Stimulated activated memory B cell treated with anti-CD40 and anti-IgM and Interleukin-4, amounts not matched to agents 10 μg/mL and 1 μg/mL and 100 μg/mL, for 72 hours (primary cell): ENCODE measurements at regions not wholly inside any gene's neighbourhood (a gene's known extent, or its start where the extent isn't known, plus 50 kb on each side); places are given as distances from the start of the nearest gene placed in this dataset.
"Not testable (repeated sequence)": the region's sequence is repeated elsewhere in the genome, so short reads cannot be mapped to it uniquely, and the experiment has no call there.

Source experiments
- ATAC-seq: fragments of 150-1000 bp; cut with Tn5 transposase; 2 replicates; pipeline ENCODE4 v1.10.0; 2021
- H3K27ac Mint-ChIP-seq: one replicate; pipeline ENCODE4 v1.8.0; 2022; ENCODE audit warnings: mild to moderate bottlenecking, mixed read lengths
- H3K27me3 Mint-ChIP-seq: one replicate; pipeline ENCODE4 v1.8.0; 2022; ENCODE audit warnings: mixed read lengths
- H3K36me3 Mint-ChIP-seq: one replicate; pipeline ENCODE4 v1.8.0; 2022; ENCODE audit warnings: mixed read lengths
- H3K4me1 Mint-ChIP-seq: one replicate; pipeline ENCODE4 v1.8.0; 2022; ENCODE audit warnings: mixed read lengths
- H3K4me3 Mint-ChIP-seq: one replicate; pipeline ENCODE4 v1.8.0; 2022; ENCODE audit warnings: mild to moderate bottlenecking, moderate library complexity, mixed read lengths
- H3K9me3 Mint-ChIP-seq: one replicate; pipeline ENCODE4 v1.8.0; 2022; ENCODE audit warnings: mixed read lengths

GRCh38 chr12:76292891-76293290 is 55.3 kb downstream of the BBS10 start:
- H3K36me3 Mint-ChIP-seq, H3K4me1 Mint-ChIP-seq, H3K27ac Mint-ChIP-seq: not testable (repeated sequence)

GRCh38 chr12:76292305-76292704 is 55.9 kb downstream of the BBS10 start:
- not testable (repeated sequence) for H3K27ac Mint-ChIP-seq, H3K4me3 Mint-ChIP-seq, ATAC-seq, H3K36me3 Mint-ChIP-seq, H3K27me3 Mint-ChIP-seq, H3K4me1 Mint-ChIP-seq, H3K9me3 Mint-ChIP-seq

More at GRCh38 chr12:76292891-76293290, 55.3 kb downstream of the BBS10 start:
- not testable (repeated sequence) for ATAC-seq, H3K9me3 Mint-ChIP-seq, H3K27me3 Mint-ChIP-seq, H3K4me3 Mint-ChIP-seq

GRCh38 chr12:76290963-76291859 is 57.0 kb downstream of the BBS10 start:
- H3K4me3 Mint-ChIP-seq = no peak overlapping the region
- peaks cover 9% of the 10 kb centered on the region for H3K36me3 Mint-ChIP-seq
- no peak overlapping the region for H3K27ac Mint-ChIP-seq
- H3K9me3 Mint-ChIP-seq = peaks cover 9% of the 10 kb centered on the region
- no peaks in the 10 kb centered on the region for H3K27me3 Mint-ChIP-seq
- H3K4me1 Mint-ChIP-seq = no peaks in the 10 kb centered on the region
- ATAC-seq = no peak

- peaks cover 9% of the 10 kb centered on the region for H3K36me3 Mint-ChIP-seq
- H3K4me3 Mint-ChIP-seq = no peak overlapping the region
- H3K27me3 Mint-ChIP-seq = no peaks in the 10 kb centered on the region
- peaks cover 9% of the 10 kb centered on the region for H3K9me3 Mint-ChIP-seq
- H3K27ac Mint-ChIP-seq = no peak overlapping the region
- H3K4me1 Mint-ChIP-seq = no peaks in the 10 kb centered on the region
- no peak for ATAC-seq
These were observed 60.0 kb downstream of the BBS10 start for GRCh38 chr12:76288218-76288617.

- Mint-ChIP-seq H3K27me3 (no peaks in the 10 kb centered on the region), H3K36me3 (no peaks in the 10 kb centered on the region), H3K9me3 (no peaks in the 10 kb centered on the region), H3K4me1 (no peaks in the 10 kb centered on the region), H3K27ac (no peak overlapping the region), H3K4me3 (no peak overlapping the region)
- ATAC-seq = no peak
These were observed 63.1 kb downstream of the BBS10 start for GRCh38 chr12:76284816-76285750.

GRCh38 chr12:76282744-76283143 is 65.5 kb downstream of the BBS10 start:
- no peak overlapping the region for H3K4me3 Mint-ChIP-seq
- H3K36me3 Mint-ChIP-seq = no peaks in the 10 kb centered on the region
- H3K27me3 Mint-ChIP-seq = no peaks in the 10 kb centered on the region
- ATAC-seq = no peak
- no peak overlapping the region for H3K27ac Mint-ChIP-seq
- no peaks in the 10 kb centered on the region for H3K9me3 Mint-ChIP-seq
- no peaks in the 10 kb centered on the region for H3K4me1 Mint-ChIP-seq

- H3K4me1 Mint-ChIP-seq = no peaks in the 10 kb centered on the region
- H3K9me3 Mint-ChIP-seq = no peaks in the 10 kb centered on the region
- no peak overlapping the region for H3K27ac Mint-ChIP-seq
- no peak for ATAC-seq
- H3K36me3 Mint-ChIP-seq = no peaks in the 10 kb centered on the region
- no peaks in the 10 kb centered on the region for H3K27me3 Mint-ChIP-seq
- H3K4me3 Mint-ChIP-seq = no peak overlapping the region
These were observed 70.7 kb downstream of the BBS10 start for GRCh38 chr12:76277480-76277879.

GRCh38 chr12:76276499-76277151 is 71.6 kb downstream of the BBS10 start:
- Mint-ChIP-seq H3K27ac (no peak overlapping the region), H3K9me3 (no peaks in the 10 kb centered on the region), H3K4me3 (no peak overlapping the region), H3K36me3 (no peaks in the 10 kb centered on the region), H3K27me3 (no peaks in the 10 kb centered on the region), H3K4me1 (no peaks in the 10 kb centered on the region)
- ATAC-seq = no peak

- no peaks in the 10 kb centered on the region for H3K9me3 Mint-ChIP-seq
- ATAC-seq = no peak
- no peaks in the 10 kb centered on the region for H3K27me3 Mint-ChIP-seq
- no peak overlapping the region for H3K4me3 Mint-ChIP-seq
- no peaks in the 10 kb centered on the region for H3K4me1 Mint-ChIP-seq
- no peak overlapping the region for H3K27ac Mint-ChIP-seq
- H3K36me3 Mint-ChIP-seq = no peaks in the 10 kb centered on the region
These were observed 72.6 kb downstream of the BBS10 start for GRCh38 chr12:76275511-76276093.

- Mint-ChIP-seq H3K36me3 (no peaks in the 10 kb centered on the region), H3K27me3 (peaks cover 2% of the 10 kb centered on the region), H3K9me3 (no peaks in the 10 kb centered on the region), H3K4me3 (no peak overlapping the region), H3K4me1 (no peaks in the 10 kb centered on the region), H3K27ac (no peak overlapping the region)
- no peak for ATAC-seq
These were observed 73.7 kb downstream of the BBS10 start for GRCh38 chr12:76274420-76275083.

- H3K9me3 Mint-ChIP-seq = no peaks in the 10 kb centered on the region
- no peak overlapping the region for H3K4me3 Mint-ChIP-seq
- ATAC-seq = no peak
- no peaks in the 10 kb centered on the region for H3K4me1 Mint-ChIP-seq
- H3K36me3 Mint-ChIP-seq = no peaks in the 10 kb centered on the region
- H3K27ac Mint-ChIP-seq = no peak overlapping the region
- H3K27me3 Mint-ChIP-seq = peaks cover 11% of the 10 kb centered on the region
These were observed 75.9 kb downstream of the BBS10 start for GRCh38 chr12:76272287-76272686.

GRCh38 chr12:76270657-76271358 is 77.4 kb downstream of the BBS10 start:
- no peak for ATAC-seq
- no peak overlapping the region for H3K4me3 Mint-ChIP-seq
- no peak overlapping the region for H3K27ac Mint-ChIP-seq
- no peaks in the 10 kb centered on the region for H3K4me1 Mint-ChIP-seq
- H3K27me3 Mint-ChIP-seq = peaks cover 26% of the 10 kb centered on the region
- H3K9me3 Mint-ChIP-seq = no peaks in the 10 kb centered on the region
- no peaks in the 10 kb centered on the region for H3K36me3 Mint-ChIP-seq

GRCh38 chr12:76268267-76268666 is 79.9 kb downstream of the BBS10 start:
- Mint-ChIP-seq H3K36me3 (no peaks in the 10 kb centered on the region), H3K27ac (no peak overlapping the region), H3K4me1 (no peaks in the 10 kb centered on the region), H3K9me3 (no peaks in the 10 kb centered on the region), H3K27me3 (peaks cover 35% of the 10 kb centered on the region), H3K4me3 (no peak overlapping the region)
- ATAC-seq = no peak

GRCh38 chr12:76266797-76267196 is 81.4 kb downstream of the BBS10 start:
- ATAC-seq = no peak

More at GRCh38 chr12:76266797-76267196, 81.4 kb downstream of the BBS10 start:
- peaks cover 38% of the 10 kb centered on the region for H3K27me3 Mint-ChIP-seq
- H3K36me3 Mint-ChIP-seq = no peaks in the 10 kb centered on the region
- H3K4me3 Mint-ChIP-seq = no peak overlapping the region
- no peaks in the 10 kb centered on the region for H3K4me1 Mint-ChIP-seq
- no peaks in the 10 kb centered on the region for H3K9me3 Mint-ChIP-seq
- H3K27ac Mint-ChIP-seq = no peak overlapping the region
